ENCODE measurements at regions not wholly inside any gene's neighbourhood (a gene's known extent, or its start where the extent isn't known, plus 50 kb on each side); places are given as distances from the start of the nearest gene placed in this dataset.

GRCh38 chr13:99911965-99912566 is 59.5 kb downstream of the ZIC5 start:
- DNase-seq = no peak

GRCh38 chr13:99911069-99911964 is 60.2 kb downstream of the ZIC5 start:
- DNase-seq = no peak

- no peak for DNase-seq
Observed at GRCh38 chr13:99909836-99910619, 61.5 kb downstream of the ZIC5 start.

GRCh38 chr13:99909097-99909835 is 62.3 kb downstream of the ZIC5 start:
- DNase-seq = no peak

- DNase-seq = no peak
Observed at GRCh38 chr13:99908140-99908803, 63.3 kb downstream of the ZIC5 start.

- no peak for DNase-seq
Observed at GRCh38 chr13:99907627-99908026, 63.9 kb downstream of the ZIC5 start.

- no peak for DNase-seq
Observed at GRCh38 chr13:99907038-99907437, 64.5 kb downstream of the ZIC5 start.

GRCh38 chr13:99905814-99906213 is 65.8 kb downstream of the ZIC5 start:
- DNase-seq = no peak

GRCh38 chr13:99905224-99905623 is 66.3 kb downstream of the ZIC5 start:
- no peak for DNase-seq

GRCh38 chr13:99903140-99903539 is 68.4 kb downstream of the ZIC5 start:
- no peak for DNase-seq

- no peak for DNase-seq
Observed at GRCh38 chr13:99902657-99903056, 68.9 kb downstream of the ZIC5 start.

GRCh38 chr13:99900960-99901359 is 70.6 kb downstream of the ZIC5 start:
- no peak for DNase-seq

GRCh38 chr13:99898421-99898820 is 73.1 kb downstream of the ZIC5 start:
- DNase-seq = no peak

- no peak for DNase-seq
Observed at GRCh38 chr13:99897076-99897440, 74.5 kb downstream of the ZIC5 start.

GRCh38 chr13:99896369-99897075 is 75.0 kb downstream of the ZIC5 start:
- no peak for DNase-seq

GRCh38 chr13:99895444-99896368 is 75.9 kb downstream of the ZIC5 start:
- no peak for DNase-seq

GRCh38 chr13:99894840-99895443 is 76.6 kb downstream of the ZIC5 start:
- DNase-seq = no peak

- no peak for DNase-seq
Observed at GRCh38 chr13:99894105-99894839, 77.3 kb downstream of the ZIC5 start.

- DNase-seq = no peak
Observed at GRCh38 chr13:99893567-99893966, 78.0 kb downstream of the ZIC5 start.
